ENCODE measurements at regions not wholly inside any gene's neighbourhood (a gene's known extent, or its start where the extent isn't known, plus 50 kb on each side); places are given as distances from the start of the nearest gene placed in this dataset.

GRCh38 chr18:46222710-46223360, 118.7 kb downstream of the HAUS1 start (continued):
- TF ChIP-seq STAT5A (IDR thresholded peaks at IDR 0.05; ENCODE audit: borderline replicate concordance, low read length) (peak; percentile 52), CBFB (CRISPR knock-in tag; IDR thresholded peaks at IDR 0.05) (no peak), HDAC1 (IDR thresholded peaks at IDR 0.05) (0 out of 4 replicates have a peak, but pooled peaks of 1 of the 2 experiments have one; percentile 27), DPF2 (IDR thresholded peaks at IDR 0.05) (peak; percentile 82), NFIC (IDR thresholded peaks at IDR 0.05) (peak; percentile 61), TRIM24 (IDR thresholded peaks at IDR 0.05) (peak; percentile 73 to 81; a peak in 2 of 4 replicates), GATA2 (CRISPR knock-in tag; IDR thresholded peaks at IDR 0.05) (peak; percentile 35), RAD21 (CRISPR knock-in tag; conservative IDR thresholded peaks at IDR 0.05 in 1 of 2, IDR thresholded peaks at IDR 0.05 in 1 of 2) (no peak), SMARCE1 (IDR thresholded peaks at IDR 0.05) (peak; percentile 82), NCOA1 (IDR thresholded peaks at IDR 0.05; ENCODE audit: low read depth) (peak; percentile 20; the same call in 1 of the 2 replicates), SMARCC2 (IDR thresholded peaks at IDR 0.05; ENCODE audit: low read depth) (peak; percentile 71; the same call in 1 of the 2 replicates), SOX6 (IDR thresholded peaks at IDR 0.05) (peak; percentile 74), KLF16 (IDR thresholded peaks at IDR 0.05) (peak; percentile 81), ARID1B (IDR thresholded peaks at IDR 0.05) (peak; percentile 90), POLR2H (tag; IDR thresholded peaks at IDR 0.05; ENCODE audit: low read depth) (no peak), FOSL1 (tag; conservative IDR thresholded peaks at IDR 0.05) (peak; percentile 49; the same call in 1 of the 2 replicates), RCOR1 (IDR thresholded peaks at IDR 0.05; ENCODE audit: borderline replicate concordance in 1 of 2, low read depth in 2 of 2, low read length in 2 of 2) (peak in 1 of 2 experiments; percentile 69; a peak in 2 of 4 replicates), EP300 (IDR thresholded peaks at IDR 0.05; ENCODE audit: low read length) (peak; percentile 80), SMARCA4 (IDR thresholded peaks at IDR 0.05) (peak; percentile 83), MTA3 (IDR thresholded peaks at IDR 0.05; ENCODE audit: borderline replicate concordance) (0 out of 2 replicates have a peak, but pooled peaks have one; percentile 21), POLR2AphosphoS5 (IDR thresholded peaks at IDR 0.05; ENCODE audit: control insufficient read depth, insufficient read depth, low read depth, low read length) (peak; percentile 69), TBL1XR1 (IDR thresholded peaks at IDR 0.05; ENCODE audit: low read length in 2 of 2) (0 out of 4 replicates have a peak, but pooled peaks of 1 of the 2 experiments have one; percentile 11), ZNF696 (CRISPR knock-in tag; conservative IDR thresholded peaks at IDR 0.05) (no peak), PBX2 (CRISPR knock-in tag; IDR thresholded peaks at IDR 0.05; ENCODE audit: low read depth) (no peak), PBX2 (tag; conservative IDR thresholded peaks at IDR 0.05; ENCODE audit: low read depth) (peak; percentile 55)
- TF ChIP-seq, protein P1, sequence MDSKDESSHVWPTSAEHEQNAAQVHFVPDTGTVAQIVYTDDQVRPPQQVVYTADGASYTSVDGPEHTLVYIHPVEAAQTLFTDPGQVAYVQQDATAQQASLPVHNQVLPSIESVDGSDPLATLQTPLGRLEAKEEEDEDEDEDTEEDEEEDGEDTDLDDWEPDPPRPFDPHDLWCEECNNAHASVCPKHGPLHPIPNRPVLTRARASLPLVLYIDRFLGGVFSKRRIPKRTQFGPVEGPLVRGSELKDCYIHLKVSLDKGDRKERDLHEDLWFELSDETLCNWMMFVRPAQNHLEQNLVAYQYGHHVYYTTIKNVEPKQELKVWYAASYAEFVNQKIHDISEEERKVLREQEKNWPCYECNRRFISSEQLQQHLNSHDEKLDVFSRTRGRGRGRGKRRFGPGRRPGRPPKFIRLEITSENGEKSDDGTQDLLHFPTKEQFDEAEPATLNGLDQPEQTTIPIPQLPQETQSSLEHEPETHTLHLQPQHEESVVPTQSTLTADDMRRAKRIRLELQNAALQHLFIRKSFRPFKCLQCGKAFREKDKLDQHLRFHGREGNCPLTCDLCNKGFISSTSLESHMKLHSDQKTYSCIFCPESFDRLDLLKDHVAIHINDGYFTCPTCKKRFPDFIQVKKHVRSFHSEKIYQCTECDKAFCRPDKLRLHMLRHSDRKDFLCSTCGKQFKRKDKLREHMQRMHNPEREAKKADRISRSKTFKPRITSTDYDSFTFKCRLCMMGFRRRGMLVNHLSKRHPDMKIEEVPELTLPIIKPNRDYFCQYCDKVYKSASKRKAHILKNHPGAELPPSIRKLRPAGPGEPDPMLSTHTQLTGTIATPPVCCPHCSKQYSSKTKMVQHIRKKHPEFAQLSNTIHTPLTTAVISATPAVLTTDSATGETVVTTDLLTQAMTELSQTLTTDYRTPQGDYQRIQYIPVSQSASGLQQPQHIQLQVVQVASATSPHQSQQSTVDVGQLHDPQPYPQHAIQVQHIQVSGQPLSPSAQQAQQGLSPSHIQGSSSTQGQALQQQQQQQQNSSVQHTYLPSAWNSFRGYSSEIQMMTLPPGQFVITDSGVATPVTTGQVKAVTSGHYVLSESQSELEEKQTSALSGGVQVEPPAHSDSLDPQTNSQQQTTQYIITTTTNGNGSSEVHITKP (IDR thresholded peaks at IDR 0.05; ENCODE audit: partially characterized antibody) = no peak
